DMS 273 (cell line): ENCODE measurements at regions not wholly inside any gene's neighbourhood (a gene's known extent, or its start where the extent isn't known, plus 50 kb on each side); places are given as distances from the start of the nearest gene placed in this dataset.
A peak's percentile ranks its signal among the peaks of the same experiment; 100 is the strongest.

ENCODE experiments used
- DNase-seq: peaks from one replicate; lab custom pipeline; 2025; ENCODE audit not compliant: unreplicated experiment; lab: John Stamatoyannopoulos, UW

DNA sequence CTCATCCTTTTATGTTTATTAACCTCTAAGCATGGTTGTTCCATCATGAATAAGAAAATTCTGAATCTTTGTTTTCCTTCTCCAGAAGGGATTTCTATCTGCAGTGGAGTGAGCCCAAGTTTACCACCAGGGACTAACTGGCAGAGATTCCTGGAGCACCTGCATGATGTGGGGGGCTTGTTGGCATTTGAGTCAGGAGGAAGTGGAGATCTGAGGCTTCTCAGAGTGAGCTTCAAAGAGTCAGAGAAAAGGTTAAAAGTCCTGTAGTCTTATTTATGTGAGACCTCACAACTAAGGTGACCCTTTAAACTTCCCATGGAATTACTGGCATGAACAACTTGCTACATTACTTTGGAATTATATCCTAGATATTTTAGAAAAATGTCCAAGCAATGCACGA is 138.1 kb upstream of the SLC24A3 start:
- DNase-seq, result no peak

DNA sequence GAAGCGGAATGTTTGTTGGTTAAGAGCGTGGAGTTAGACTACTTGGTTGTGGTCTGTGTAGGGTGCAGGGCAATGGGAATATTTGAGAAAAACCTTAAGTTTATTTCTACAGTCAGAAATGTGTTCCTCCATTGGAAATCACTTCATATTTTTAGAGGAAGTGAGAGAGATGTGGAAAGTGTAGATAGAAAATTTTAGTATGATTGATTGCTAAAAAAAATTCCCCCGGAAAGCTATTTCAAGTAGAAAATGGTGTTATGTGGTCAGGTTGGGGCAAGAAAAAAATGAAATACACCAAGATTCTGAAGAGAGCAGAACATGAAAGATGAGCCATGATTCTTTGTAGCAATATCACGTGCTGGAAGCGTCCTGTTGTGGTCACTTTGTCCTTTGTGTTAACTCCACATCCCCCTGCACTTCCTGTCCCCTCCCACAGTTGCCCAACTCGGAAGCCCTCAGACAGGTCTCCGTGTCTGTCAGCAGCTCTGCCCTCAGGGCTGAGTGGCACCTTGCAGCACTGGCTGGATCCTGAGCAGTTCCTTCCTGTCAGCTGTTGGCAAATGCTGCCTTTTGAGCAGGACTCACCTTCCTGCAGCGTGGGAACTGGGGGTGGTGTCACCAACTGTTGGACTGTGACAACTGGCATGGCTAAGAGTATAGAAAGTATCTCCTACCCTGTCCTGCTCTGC is 137.5 kb upstream of the SLC24A3 start:
- no peak for DNase-seq

DNA sequence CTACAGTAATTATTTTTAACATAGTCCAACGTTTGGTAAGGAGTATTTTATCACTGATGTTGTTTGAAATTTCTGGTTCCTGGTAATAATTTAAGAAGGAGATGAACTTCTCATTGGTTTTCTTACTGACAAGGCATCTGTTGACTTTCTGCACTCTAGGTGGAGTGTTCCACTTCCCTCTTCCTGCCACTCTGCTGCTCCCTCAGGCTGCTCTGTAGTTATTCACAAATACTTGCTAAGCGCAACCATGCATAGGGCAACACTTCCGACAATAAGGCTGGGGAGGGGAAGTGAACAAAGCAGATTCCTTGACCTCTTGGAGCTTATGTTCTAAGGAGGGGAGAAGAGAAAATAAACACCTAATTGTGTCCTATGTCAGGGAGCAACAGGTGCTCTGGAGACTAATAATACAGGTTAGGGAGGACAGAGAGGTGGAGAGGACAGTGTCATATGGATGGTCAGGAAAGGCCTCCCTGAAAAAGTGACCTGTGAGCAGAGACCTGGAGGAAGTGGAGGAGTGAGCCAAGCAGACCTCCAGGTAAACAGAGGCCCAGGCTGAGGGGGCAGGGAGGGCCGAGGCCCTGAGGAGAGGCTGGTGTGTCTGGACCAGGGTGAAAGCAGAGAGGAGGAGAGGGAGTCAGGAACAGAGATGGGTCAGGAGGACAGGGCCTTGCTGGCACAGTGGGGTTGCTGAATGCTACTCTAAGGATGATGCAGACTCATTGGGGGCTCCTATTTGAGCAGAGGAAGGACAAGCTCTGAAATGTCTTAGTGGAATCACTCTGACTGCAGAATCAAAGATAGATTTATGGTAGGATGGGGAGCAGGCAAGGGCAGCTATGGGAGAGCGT is 134.8 kb upstream of the SLC24A3 start:
- DNase-seq, result no peak

DNA sequence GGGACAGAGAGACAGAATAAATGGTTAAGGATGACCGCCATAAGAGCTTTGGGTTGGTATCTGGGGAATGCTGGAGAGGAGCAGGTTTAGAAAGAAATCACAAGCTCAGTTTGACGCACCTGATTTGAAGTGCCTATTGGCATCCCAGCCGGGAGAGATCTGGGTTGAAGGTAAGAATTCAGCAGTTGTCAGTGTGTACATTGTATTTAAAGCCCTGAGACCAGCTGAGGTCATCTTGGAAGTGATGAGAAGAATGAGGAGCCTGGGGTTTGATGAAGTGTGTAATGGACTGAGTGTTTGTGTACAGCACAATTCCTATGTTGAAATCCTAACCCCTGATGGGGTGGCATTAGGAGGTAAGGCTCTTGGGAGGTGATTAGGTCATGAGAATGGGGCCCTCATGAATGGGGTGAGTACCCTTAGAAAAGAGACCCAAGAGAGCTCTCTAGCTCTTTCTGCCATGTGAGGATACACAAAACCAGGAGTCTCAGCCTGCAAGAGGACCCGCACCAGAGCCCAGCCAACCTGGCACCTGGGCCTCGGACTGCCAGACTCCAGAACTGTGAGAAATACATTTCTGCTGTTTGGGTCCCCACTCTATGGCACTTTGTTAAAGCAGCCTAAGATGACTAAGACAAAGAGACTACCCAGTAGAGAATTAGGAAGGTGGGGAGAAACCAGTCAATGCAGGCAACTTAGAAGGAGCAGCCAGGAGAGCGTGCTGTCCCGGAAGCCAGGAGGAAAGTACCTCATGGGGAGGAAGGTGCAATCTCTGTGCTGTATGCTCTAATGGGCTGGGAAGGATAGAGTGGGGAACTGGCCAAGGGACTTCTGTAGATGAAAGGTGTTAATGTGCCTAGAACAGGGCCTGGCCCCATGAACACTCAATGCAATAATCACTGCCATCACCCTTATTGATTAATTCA is 133.7 kb upstream of the SLC24A3 start:
- no peak for DNase-seq

DNA sequence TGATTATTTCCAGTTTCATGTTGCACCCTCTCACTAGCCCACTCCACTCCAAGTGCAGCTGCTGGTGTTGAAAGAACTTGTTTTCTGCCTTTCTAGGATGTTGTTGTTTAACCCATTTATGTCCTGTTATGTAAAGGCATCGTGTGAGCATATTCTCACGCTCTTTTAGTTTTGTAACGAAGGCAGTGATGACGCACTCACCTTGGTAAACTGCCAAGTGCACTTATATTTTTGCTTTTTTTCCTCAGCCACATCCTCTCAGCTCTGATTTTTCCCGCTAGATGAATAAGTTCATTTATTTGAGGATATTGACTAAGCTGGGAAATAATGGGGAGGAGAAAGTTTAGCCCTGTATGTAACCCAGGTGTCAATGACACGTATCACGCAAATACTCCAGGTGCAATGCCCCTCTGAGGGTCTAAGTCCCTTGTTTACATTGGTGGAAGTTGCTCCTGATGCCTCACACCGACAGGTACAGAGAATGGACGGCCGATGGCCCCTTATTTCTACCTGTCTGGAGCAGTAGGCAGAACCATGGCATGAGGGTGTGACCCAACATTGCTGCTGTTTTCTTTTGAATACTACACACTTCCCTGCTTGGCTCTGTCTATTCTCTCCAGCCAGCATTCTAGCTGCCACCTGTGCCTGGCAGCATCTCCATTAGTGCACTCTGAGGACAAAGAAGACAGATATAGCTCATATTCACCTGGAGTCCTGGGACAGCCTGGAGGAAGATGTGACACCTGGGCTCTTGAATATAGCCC is 132.7 kb upstream of the SLC24A3 start:
- no peak for DNase-seq

- no peak for DNase-seq
Observed at GRCh38 chr20:19081937-19082336, 130.5 kb upstream of the SLC24A3 start.

GRCh38 chr20:19083136-19083621 is 129.3 kb upstream of the SLC24A3 start:
- DNase-seq, result no peak

GRCh38 chr20:19090332-19090731 is 122.1 kb upstream of the SLC24A3 start:
- DNase-seq, result no peak

- no peak for DNase-seq
Observed at GRCh38 chr20:19094959-19095541, 117.4 kb upstream of the SLC24A3 start.

GRCh38 chr20:19095762-19096161 is 116.7 kb upstream of the SLC24A3 start:
- DNase-seq, result peak; percentile 8

DNA sequence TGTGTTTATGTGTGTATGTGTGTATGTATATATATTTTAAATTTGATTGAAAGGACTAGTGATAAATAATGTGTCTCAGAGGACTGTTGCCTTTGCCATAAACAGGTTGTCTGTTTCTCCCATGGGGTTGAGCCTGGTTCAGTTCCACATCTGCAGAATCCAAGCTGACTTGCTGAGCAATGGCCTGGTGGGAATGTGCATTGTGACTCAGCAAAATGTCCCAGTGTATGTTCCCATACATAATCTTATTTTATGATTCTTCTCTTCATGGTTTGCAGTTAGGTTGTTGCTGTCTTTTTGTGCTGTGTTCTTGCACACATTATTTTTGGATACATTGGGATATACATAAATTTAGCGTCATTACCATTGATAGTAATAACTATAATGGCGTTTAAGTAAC is 115.6 kb upstream of the SLC24A3 start:
- peak; percentile 4 for DNase-seq

DNA sequence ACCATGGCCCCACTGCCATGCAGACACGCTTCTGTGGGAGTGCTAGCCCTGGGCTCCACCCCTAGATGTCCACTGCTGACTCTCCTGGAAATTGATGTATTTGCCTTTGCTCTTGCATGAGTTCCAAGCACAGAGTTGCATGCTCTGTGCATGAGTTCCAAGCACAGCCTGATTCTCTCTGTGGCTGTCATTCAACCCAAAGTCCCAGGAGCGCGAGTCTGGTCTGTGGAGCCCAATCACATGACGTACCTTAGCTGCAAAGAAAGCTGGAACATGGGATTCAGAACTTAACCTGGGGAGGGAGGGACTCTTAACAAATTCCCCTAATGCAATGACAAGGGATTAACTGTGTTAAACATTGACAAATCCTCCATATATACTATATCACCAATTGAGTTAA is 114.3 kb upstream of the SLC24A3 start:
- no peak for DNase-seq

GRCh38 chr20:19098806-19099578 is 113.5 kb upstream of the SLC24A3 start:
- no peak for DNase-seq

- no peak for DNase-seq
Observed at GRCh38 chr20:19099596-19100545, 112.6 kb upstream of the SLC24A3 start.

DNA sequence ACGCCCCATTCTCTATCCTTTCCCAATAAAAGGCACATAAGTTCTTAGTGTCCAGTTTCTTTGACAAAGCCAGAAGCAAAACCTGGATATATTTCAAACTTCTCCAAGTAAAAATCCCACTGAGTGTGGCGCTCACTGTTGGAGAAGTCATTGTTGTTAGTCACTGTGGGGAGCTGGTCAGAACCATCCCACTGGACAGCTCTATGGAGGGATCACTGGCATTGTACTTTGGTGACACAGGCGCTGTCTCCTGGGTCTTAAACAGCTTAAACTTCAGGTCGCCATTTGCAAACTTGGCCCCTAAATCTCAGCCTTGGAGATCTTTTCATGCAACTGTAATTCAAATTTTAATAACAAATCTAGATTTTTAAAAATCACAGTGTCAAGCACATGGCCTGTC is 111.5 kb upstream of the SLC24A3 start:
- DNase-seq, result no peak

- no peak for DNase-seq
Observed at GRCh38 chr20:19104186-19104585, 108.3 kb upstream of the SLC24A3 start.

GRCh38 chr20:19108155-19108554 is 104.3 kb upstream of the SLC24A3 start:
- DNase-seq, result no peak

GRCh38 chr20:19110285-19110684 is 102.2 kb upstream of the SLC24A3 start:
- no peak for DNase-seq
